SIG-M5 (cell line): ENCODE measurements at regions not wholly inside any gene's neighbourhood (a gene's known extent, or its start where the extent isn't known, plus 50 kb on each side); places are given as distances from the start of the nearest gene placed in this dataset.

Source experiments
- DNase-seq: peaks from one replicate; lab custom pipeline; 2025; lab: John Stamatoyannopoulos, UW

GRCh38 chr20:40491009-40491590, 197.9 kb downstream of the MAFB start:
- DNase-seq: no peak

- DNase-seq: no peak
Measured at GRCh38 chr20:40489886-40490285, 199.2 kb downstream of the MAFB start.

GRCh38 chr20:40488401-40488800, 200.6 kb downstream of the MAFB start:
- no peak for DNase-seq

DNA sequence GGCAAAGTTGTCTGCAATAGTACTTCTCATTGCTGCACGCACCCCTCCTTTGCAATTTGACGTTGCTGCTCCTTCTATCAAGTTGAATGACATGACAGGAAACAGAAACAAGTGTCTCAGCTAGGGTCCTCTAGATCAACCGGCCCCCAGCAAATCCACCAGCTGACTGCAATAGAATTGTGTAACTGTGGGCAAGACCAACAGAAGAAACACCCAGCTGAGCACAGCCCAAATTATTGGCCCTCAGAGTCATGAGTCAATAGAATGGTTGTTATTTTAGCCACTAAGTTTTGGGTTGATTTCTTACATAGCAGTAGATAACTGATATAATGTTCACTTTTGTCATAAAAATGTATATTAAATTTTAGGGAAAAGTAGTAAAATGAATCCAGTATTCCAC, 202.7 kb downstream of the MAFB start:
- no peak for DNase-seq

GRCh38 chr20:40481743-40482458, 207.1 kb downstream of the MAFB start:
- DNase-seq: no peak

DNA sequence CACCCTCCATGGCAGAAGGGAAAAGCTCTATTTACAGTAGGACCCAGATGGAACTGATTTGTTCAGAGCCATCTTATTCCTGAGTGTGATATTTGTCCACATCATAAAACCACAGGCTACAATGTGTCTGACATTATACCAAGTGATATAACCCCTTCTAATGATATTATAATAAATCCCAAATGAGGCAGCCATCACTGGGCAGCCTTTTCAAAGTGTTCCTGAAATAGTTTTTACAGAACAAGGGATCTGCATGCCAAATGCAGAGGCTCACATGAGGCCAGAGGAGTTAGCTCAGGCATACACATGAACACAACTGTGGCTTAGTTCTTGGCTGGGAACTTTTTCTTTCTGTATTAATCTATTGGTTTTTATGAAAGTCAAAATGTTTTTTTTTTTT, 207.7 kb downstream of the MAFB start:
- no peak for DNase-seq

- no peak for DNase-seq
Measured at GRCh38 chr20:40477805-40478204, 211.2 kb downstream of the MAFB start.

- DNase-seq: no peak
Measured at GRCh38 chr20:40476461-40476860, 212.6 kb downstream of the MAFB start.

GRCh38 chr20:40472905-40473304, 216.1 kb downstream of the MAFB start:
- no peak for DNase-seq

DNA sequence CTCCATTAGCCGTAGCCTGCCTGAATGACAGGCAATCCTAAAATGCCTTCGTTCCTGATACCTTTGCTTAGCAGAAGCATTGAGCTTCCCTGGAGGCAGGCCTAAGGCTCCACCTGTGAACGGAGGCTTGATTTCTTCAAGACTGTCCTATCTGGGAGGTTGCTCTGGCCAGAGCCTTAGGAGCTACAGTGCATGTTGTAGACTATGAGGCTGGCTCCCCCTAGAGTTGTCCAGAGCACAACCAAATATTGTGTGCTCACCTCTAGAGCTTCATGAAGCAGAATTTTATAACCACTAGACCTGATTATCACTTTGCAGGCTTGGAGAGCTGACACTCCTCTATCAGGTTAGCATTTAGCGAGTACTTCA, 217.8 kb downstream of the MAFB start:
- DNase-seq: no peak

GRCh38 chr20:40470445-40471260, 218.4 kb downstream of the MAFB start:
- no peak for DNase-seq

DNA sequence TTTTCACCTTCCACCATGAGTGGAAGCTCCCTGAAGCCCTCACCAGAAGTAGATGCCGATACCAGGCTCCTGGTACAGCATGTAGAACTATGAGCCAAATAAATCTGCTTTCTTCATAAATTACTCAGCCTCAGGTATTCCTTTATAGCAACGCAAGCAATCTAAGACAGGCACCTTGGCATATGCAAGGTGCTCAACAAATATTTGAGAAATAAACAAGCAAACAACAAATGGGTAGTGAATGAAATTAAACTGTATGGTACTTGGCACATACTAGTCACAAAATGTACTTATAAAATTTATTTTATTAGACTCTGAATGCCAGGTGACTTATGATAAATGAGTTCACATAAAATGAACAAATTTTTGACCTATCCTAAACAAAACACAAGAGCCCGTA, 220.3 kb downstream of the MAFB start:
- no peak for DNase-seq

- no peak for DNase-seq
Measured at GRCh38 chr20:40467703-40468411, 221.2 kb downstream of the MAFB start.

GRCh38 chr20:40467067-40467466, 222.0 kb downstream of the MAFB start:
- DNase-seq: no peak

- no peak for DNase-seq
Measured at GRCh38 chr20:40464731-40465208, 224.3 kb downstream of the MAFB start.

GRCh38 chr20:40463171-40463570, 225.9 kb downstream of the MAFB start:
- DNase-seq: no peak

DNA sequence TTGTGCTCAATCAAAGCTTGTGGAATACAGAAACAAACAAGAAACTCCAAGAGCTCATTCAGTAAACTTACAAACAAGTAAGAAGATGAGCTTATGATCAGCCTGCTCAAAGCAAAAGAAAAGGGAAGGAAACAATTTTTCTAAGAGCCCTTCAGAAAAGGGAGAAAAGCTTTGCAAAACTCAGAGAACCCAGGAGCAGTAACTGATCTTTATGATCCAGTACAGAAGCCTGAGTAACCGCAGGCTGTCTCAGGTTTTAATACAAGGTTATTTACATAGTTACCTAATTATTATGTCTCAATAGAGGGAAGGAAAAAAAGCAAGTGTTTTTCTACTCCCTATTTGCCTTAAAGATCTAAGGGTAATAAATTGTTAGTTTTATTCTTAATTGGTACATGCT, 226.5 kb downstream of the MAFB start:
- DNase-seq: no peak

DNA sequence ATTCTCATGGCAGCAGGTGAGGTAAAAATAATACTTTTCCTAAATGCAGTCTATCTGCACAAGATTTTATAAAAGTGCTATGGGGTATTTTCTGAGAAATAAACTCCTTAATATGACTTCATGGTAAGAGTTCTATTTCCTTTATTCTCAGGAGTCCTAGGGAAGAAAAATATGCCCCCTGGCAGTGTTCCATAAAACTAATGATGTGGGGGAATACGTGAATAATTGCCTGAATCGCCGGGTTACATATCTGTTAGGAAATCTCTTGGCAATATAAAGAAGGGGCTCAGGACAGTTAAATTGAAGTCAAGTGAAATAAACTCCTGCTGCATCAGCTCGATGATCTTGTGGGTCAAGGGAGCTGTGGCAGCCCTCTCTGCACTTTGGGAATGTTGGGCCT, 229.7 kb downstream of the MAFB start:
- no peak for DNase-seq

- no peak for DNase-seq
Measured at GRCh38 chr20:40457404-40457803, 231.6 kb downstream of the MAFB start.

- no peak for DNase-seq
Measured at GRCh38 chr20:40452758-40453157, 236.3 kb downstream of the MAFB start.

- DNase-seq: no peak
Measured at GRCh38 chr20:40451552-40451951, 237.5 kb downstream of the MAFB start.

- DNase-seq: no peak
Measured at GRCh38 chr20:40449974-40450616, 238.9 kb downstream of the MAFB start.
